Adipocyte (in vitro differentiated cells): ENCODE measurements at regions not wholly inside any gene's neighbourhood (a gene's known extent, or its start where the extent isn't known, plus 50 kb on each side); places are given as distances from the start of the nearest gene placed in this dataset.

Experiments
- DNase-seq: peaks from one replicate; pipeline ENCODE4 v3.0.0-alpha.2; 2015; ENCODE audit warnings: low read depth
- H3K27me3 ChIP-seq: replicated peaks from 2 replicates; pipeline ENCODE4 v1.7.0; 2013; ENCODE audit warnings: mild to moderate bottlenecking, low read length, moderate library complexity; ENCODE audit not compliant: control insufficient read depth, insufficient read depth
- H3K36me3 ChIP-seq: 2 replicates; pipeline ENCODE4 v1.7.0; 2013; ENCODE audit warnings: low read length, mild to moderate bottlenecking, moderate library complexity; ENCODE audit not compliant: control insufficient read depth, insufficient read depth, severe bottlenecking
- H3K4me1 ChIP-seq: 2 replicates; pipeline ENCODE4 v1.7.0; 2013; ENCODE audit warnings: mild to moderate bottlenecking, low read length, moderate library complexity; ENCODE audit not compliant: control insufficient read depth, insufficient read depth
- H3K4me3 ChIP-seq: 2 replicates; pipeline ENCODE4 v1.7.0; 2013; ENCODE audit warnings: mild to moderate bottlenecking, low read length, moderate library complexity
- H3K9ac ChIP-seq: 2 replicates; pipeline ENCODE4 v1.7.0; 2013; ENCODE audit warnings: mild to moderate bottlenecking, low read length, moderate library complexity
- H3K9me3 ChIP-seq: 2 replicates; pipeline ENCODE4 v1.7.0; 2013; ENCODE audit warnings: mild to moderate bottlenecking, low read length, moderate library complexity; ENCODE audit not compliant: control insufficient read depth

- Histone ChIP-seq H3K36me3 (no peaks in the 10 kb centered on the region), H3K9ac (no peak overlapping the region), H3K27me3 (no peaks in the 10 kb centered on the region), H3K4me3 (no peak overlapping the region), H3K9me3 (no peaks in the 10 kb centered on the region), H3K4me1 (no peaks in the 10 kb centered on the region)
- no peak for DNase-seq
Measured at GRCh38 chr18:25595274-25596060, 243.5 kb upstream of the ZNF521 start.

GRCh38 chr18:25594351-25594750 is 242.4 kb upstream of the ZNF521 start:
- H3K9ac ChIP-seq: no peak overlapping the region
- no peak for DNase-seq
- no peak overlapping the region for H3K4me3 ChIP-seq
- H3K9me3 ChIP-seq: peaks cover 1% of the 10 kb centered on the region
- H3K36me3 ChIP-seq: no peaks in the 10 kb centered on the region
- H3K4me1 ChIP-seq: no peaks in the 10 kb centered on the region
- no peaks in the 10 kb centered on the region for H3K27me3 ChIP-seq

GRCh38 chr18:25592804-25593360 is 240.9 kb upstream of the ZNF521 start:
- Histone ChIP-seq H3K4me1 (no peaks in the 10 kb centered on the region), H3K36me3 (no peaks in the 10 kb centered on the region), H3K9ac (no peak overlapping the region), H3K27me3 (no peaks in the 10 kb centered on the region), H3K4me3 (no peak overlapping the region), H3K9me3 (peaks cover 16% of the 10 kb centered on the region)
- no peak for DNase-seq

GRCh38 chr18:25590456-25590855 is 238.5 kb upstream of the ZNF521 start:
- H3K36me3 ChIP-seq: no peaks in the 10 kb centered on the region
- no peaks in the 10 kb centered on the region for H3K4me1 ChIP-seq
- H3K9me3 ChIP-seq: peaks cover 28% of the 10 kb centered on the region
- DNase-seq: no peak
- H3K4me3 ChIP-seq: no peak overlapping the region
- no peaks in the 10 kb centered on the region for H3K27me3 ChIP-seq
- no peak overlapping the region for H3K9ac ChIP-seq

GRCh38 chr18:25587545-25587944 is 235.6 kb upstream of the ZNF521 start:
- Histone ChIP-seq H3K36me3 (no peaks in the 10 kb centered on the region), H3K9me3 (peaks cover 28% of the 10 kb centered on the region), H3K4me3 (no peak overlapping the region), H3K9ac (no peak overlapping the region), H3K27me3 (no peaks in the 10 kb centered on the region), H3K4me1 (no peaks in the 10 kb centered on the region)
- DNase-seq: no peak

GRCh38 chr18:25568986-25569385 is 217.0 kb upstream of the ZNF521 start:
- no peak for DNase-seq
- no peaks in the 10 kb centered on the region for H3K9me3 ChIP-seq
- no peaks in the 10 kb centered on the region for H3K36me3 ChIP-seq
- H3K27me3 ChIP-seq: no peaks in the 10 kb centered on the region
- no peak overlapping the region for H3K9ac ChIP-seq
- H3K4me1 ChIP-seq: no peaks in the 10 kb centered on the region
- H3K4me3 ChIP-seq: no peak overlapping the region

GRCh38 chr18:25563816-25564683 is 212.1 kb upstream of the ZNF521 start:
- H3K36me3 ChIP-seq: no peaks in the 10 kb centered on the region
- H3K9ac ChIP-seq: no peak overlapping the region
- DNase-seq: no peak
- no peaks in the 10 kb centered on the region for H3K27me3 ChIP-seq
- H3K9me3 ChIP-seq: no peaks in the 10 kb centered on the region
- H3K4me3 ChIP-seq: no peak overlapping the region
- H3K4me1 ChIP-seq: peaks cover 7% of the 10 kb centered on the region

GRCh38 chr18:25563346-25563745 is 211.4 kb upstream of the ZNF521 start:
- H3K36me3 ChIP-seq: no peaks in the 10 kb centered on the region
- H3K9ac ChIP-seq: no peak overlapping the region
- H3K4me1 ChIP-seq: peaks cover 7% of the 10 kb centered on the region
- DNase-seq: no peak
- no peaks in the 10 kb centered on the region for H3K27me3 ChIP-seq
- no peak overlapping the region for H3K4me3 ChIP-seq
- H3K9me3 ChIP-seq: no peaks in the 10 kb centered on the region

- H3K4me3 ChIP-seq: no peak overlapping the region
- DNase-seq: peak; percentile 29
- H3K4me1 ChIP-seq: peaks cover 7% of the 10 kb centered on the region
- H3K9me3 ChIP-seq: no peaks in the 10 kb centered on the region
- no peak overlapping the region for H3K9ac ChIP-seq
- no peaks in the 10 kb centered on the region for H3K36me3 ChIP-seq
- no peaks in the 10 kb centered on the region for H3K27me3 ChIP-seq
Measured at GRCh38 chr18:25561918-25562317, 210.0 kb upstream of the ZNF521 start.

- no peak overlapping the region for H3K9ac ChIP-seq
- H3K9me3 ChIP-seq: no peaks in the 10 kb centered on the region
- no peaks in the 10 kb centered on the region for H3K27me3 ChIP-seq
- no peak overlapping the region for H3K4me3 ChIP-seq
- peak; percentile 65 for DNase-seq
- no peaks in the 10 kb centered on the region for H3K36me3 ChIP-seq
- H3K4me1 ChIP-seq: peaks cover 15% of the 10 kb centered on the region
Measured at GRCh38 chr18:25560369-25560768, 208.4 kb upstream of the ZNF521 start.

GRCh38 chr18:25557011-25557410 is 205.0 kb upstream of the ZNF521 start:
- H3K4me1 ChIP-seq: peaks cover 15% of the 10 kb centered on the region
- H3K9me3 ChIP-seq: no peaks in the 10 kb centered on the region
- no peak overlapping the region for H3K9ac ChIP-seq
- H3K36me3 ChIP-seq: no peaks in the 10 kb centered on the region
- H3K27me3 ChIP-seq: no peaks in the 10 kb centered on the region
- no peak overlapping the region for H3K4me3 ChIP-seq
- no peak for DNase-seq
